Renal cortical epithelial cell (primary cell): ENCODE measurements at regions not wholly inside any gene's neighbourhood (a gene's known extent, or its start where the extent isn't known, plus 50 kb on each side); places are given as distances from the start of the nearest gene placed in this dataset.
"Not testable (repeated sequence)": the region's sequence is repeated elsewhere in the genome, so short reads cannot be mapped to it uniquely, and the experiment has no call there.

ENCODE experiments used
- DNase-seq: peaks from one replicate; pipeline ENCODE4 v3.0.0-alpha.2; 2011; ENCODE audit warnings: low read depth

GRCh38 chr20:59460352-59460751, 144.0 kb upstream of the PHACTR3 start:
- DNase-seq: no peak

GRCh38 chr20:59461526-59461925, 142.8 kb upstream of the PHACTR3 start:
- DNase-seq: no peak

GRCh38 chr20:59462249-59462648, 142.1 kb upstream of the PHACTR3 start:
- DNase-seq: no peak

- DNase-seq: no peak
Measured at GRCh38 chr20:59463541-59463940, 140.8 kb upstream of the PHACTR3 start.

GRCh38 chr20:59466107-59466815, 138.1 kb upstream of the PHACTR3 start:
- no peak for DNase-seq

GRCh38 chr20:59468831-59469230, 135.5 kb upstream of the PHACTR3 start:
- DNase-seq: no peak

- DNase-seq: no peak
Measured at GRCh38 chr20:59469267-59470252, 134.8 kb upstream of the PHACTR3 start.

GRCh38 chr20:59470521-59470920, 133.8 kb upstream of the PHACTR3 start:
- no peak for DNase-seq

- DNase-seq: no peak
Measured at GRCh38 chr20:59471653-59472421, 132.5 kb upstream of the PHACTR3 start.

- no peak for DNase-seq
Measured at GRCh38 chr20:59473742-59474141, 130.6 kb upstream of the PHACTR3 start.

GRCh38 chr20:59481067-59481466, 123.3 kb upstream of the PHACTR3 start:
- DNase-seq: no peak

- DNase-seq: no peak
Measured at GRCh38 chr20:59481477-59482018, 122.8 kb upstream of the PHACTR3 start.

GRCh38 chr20:59482351-59483187, 121.8 kb upstream of the PHACTR3 start:
- DNase-seq: no peak

- DNase-seq: no peak
Measured at GRCh38 chr20:59483481-59483880, 120.9 kb upstream of the PHACTR3 start.

GRCh38 chr20:59484228-59484627, 120.1 kb upstream of the PHACTR3 start:
- no peak for DNase-seq

GRCh38 chr20:59485576-59486454, 118.5 kb upstream of the PHACTR3 start:
- DNase-seq: no peak

GRCh38 chr20:59488459-59488858, 115.9 kb upstream of the PHACTR3 start:
- DNase-seq: not testable (repeated sequence)

GRCh38 chr20:59490196-59491004, 113.9 kb upstream of the PHACTR3 start:
- DNase-seq: not testable (repeated sequence)

- DNase-seq: no peak
Measured at GRCh38 chr20:59491884-59492283, 112.5 kb upstream of the PHACTR3 start.
